A673 (cell line): ENCODE measurements at regions not wholly inside any gene's neighbourhood (a gene's known extent, or its start where the extent isn't known, plus 50 kb on each side); places are given as distances from the start of the nearest gene placed in this dataset.

ENCODE experiments used
- CTCF ChIP-seq: fragments of 300-800, 200-600 bp; sonication (generic); conservative IDR thresholded peaks from 2 replicates; pipeline ENCODE4 v1.5.1; 2017; ENCODE audit warnings: low read depth, mild to moderate bottlenecking, antibody characterized with exemption, low read length, moderate library complexity, mixed read lengths
- EZH2 ChIP-seq: fragments of 200-600 bp; sonication (generic); IDR thresholded peaks from 2 replicates; pipeline ENCODE4 v1.6.1; 2017; ENCODE audit warnings: borderline replicate concordance, low read depth, mild to moderate bottlenecking, mixed read lengths, antibody characterized with exemption, low read length; ENCODE audit not compliant: poor library complexity, severe bottlenecking

DNA sequence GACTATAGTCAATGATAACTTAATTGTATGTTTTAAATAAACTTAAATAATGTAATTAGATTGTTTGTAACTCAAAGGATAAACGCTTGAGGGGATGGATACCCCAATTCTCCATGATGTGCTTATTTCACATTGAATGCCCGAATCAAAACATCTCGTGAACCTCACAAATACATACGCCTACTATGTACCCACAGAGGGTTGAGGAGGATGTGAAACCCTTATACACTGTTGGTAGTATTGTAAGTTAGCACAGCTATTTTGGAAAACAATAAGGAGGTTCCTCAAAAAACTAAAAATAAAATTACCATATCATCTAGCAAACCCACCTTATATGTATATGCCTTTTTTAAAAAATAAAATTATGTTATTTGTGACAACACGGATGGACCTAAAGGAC, 198.6 kb downstream of the MRPL39 start:
- TF ChIP-seq CTCF: no peak
- no peak for TF ChIP-seq EZH2
